HepG2 (cell line): ENCODE measurements at regions not wholly inside any gene's neighbourhood (a gene's known extent, or its start where the extent isn't known, plus 50 kb on each side); places are given as distances from the start of the nearest gene placed in this dataset.
A peak's percentile ranks its signal among the peaks of the same experiment; 100 is the strongest.

Experiments used
- BRF2 ChIP-seq: sonication (generic); formaldehyde crosslinking; IDR thresholded peaks from 2 replicates; pipeline ENCODE4 v1.8.1; 2022; ENCODE audit warnings: mild to moderate bottlenecking, missing genetic modification reagents
- DNMT3B ChIP-seq: conservative IDR thresholded peaks from 2 replicates; pipeline ENCODE4 v1.6.1; 2016; ENCODE audit warnings: missing biosample characterization, control low read depth
- ELK4 ChIP-seq: sonication (generic); formaldehyde crosslinking; IDR thresholded peaks from 2 replicates; pipeline ENCODE4 v1.9.0; 2021; ENCODE audit warnings: missing genetic modification reagents, borderline replicate concordance
- HNF1A ChIP-seq, 2 experiments: sonication (generic) in 1 of 2; formaldehyde crosslinking in 1 of 2; IDR thresholded peaks; 2 replicates each; pipeline versions ENCODE4 v1.4.0 to v1.6.1; 2016 to 2020; ENCODE audit warnings: borderline replicate concordance in 1 of 2, low read depth in 1 of 2, mild to moderate bottlenecking in 1 of 2, missing genetic modification reagents in 1 of 2
- IRF9 ChIP-seq: sonication (generic); formaldehyde crosslinking; IDR thresholded peaks from 2 replicates; pipeline ENCODE4 v1.8.0; 2022; ENCODE audit warnings: missing genetic modification reagents, mild to moderate bottlenecking, borderline replicate concordance
- MAFK ChIP-seq, 2 experiments: IDR thresholded peaks in 1 of 2; conservative IDR thresholded peaks in 1 of 2; 2 replicates each; pipeline ENCODE4 v1.6.1; 2011; ENCODE audit warnings: improper control_type of control experiment in 2 of 2, low read length in 2 of 2
- NCOR1 ChIP-seq: fragments of 200-600 bp; sonication (generic); IDR thresholded peaks from 2 replicates; pipeline ENCODE4 v1.7.0; 2017; ENCODE audit warnings: antibody characterized with exemption, low read length, borderline replicate concordance
- NFIC ChIP-seq: IDR thresholded peaks from 2 replicates; pipeline ENCODE4 v1.6.1; 2012; ENCODE audit warnings: mild to moderate bottlenecking, low read length, inconsistent platforms
- PBX2 ChIP-seq: IDR thresholded peaks from 2 replicates; pipeline ENCODE4 v1.6.1; 2016; ENCODE audit warnings: control low read depth
- PBX3 ChIP-seq: sonication (generic); formaldehyde crosslinking; IDR thresholded peaks from 2 replicates; pipeline ENCODE4 v1.8.1; 2023; ENCODE audit warnings: missing genetic modification reagents, inconsistent platforms, borderline replicate concordance
- ZMYM4 ChIP-seq: sonication (generic); formaldehyde crosslinking; IDR thresholded peaks from 2 replicates; pipeline ENCODE4 v1.8.1; 2023; ENCODE audit warnings: mild to moderate bottlenecking, missing genetic modification reagents
- ZNF12 ChIP-seq: sonication (generic); formaldehyde crosslinking; IDR thresholded peaks from 2 replicates; pipeline ENCODE4 v1.5.0; 2020; ENCODE audit warnings: missing genetic modification reagents
- ZNF432 ChIP-seq: sonication (generic); formaldehyde crosslinking; IDR thresholded peaks from 2 replicates; pipeline ENCODE4 v1.5.0; 2020; ENCODE audit warnings: missing genetic modification reagents, mild to moderate bottlenecking, borderline replicate concordance
- ZNF577 ChIP-seq: sonication (generic); formaldehyde crosslinking; IDR thresholded peaks from 2 replicates; pipeline ENCODE4 v1.4.0; 2020; ENCODE audit warnings: mild to moderate bottlenecking, low read depth, missing genetic modification reagents, borderline replicate concordance
- ZNF616 ChIP-seq: sonication (generic); formaldehyde crosslinking; IDR thresholded peaks from 2 replicates; pipeline ENCODE4 v1.5.0; 2020; ENCODE audit warnings: low read depth, mild to moderate bottlenecking, missing genetic modification reagents

GRCh38 chr6:188821-189655 lies 103.2 kb upstream of the DUSP22 start (continued):
- TF ChIP-seq HNF1A (IDR thresholded peaks at IDR 0.05; ENCODE audit: low read depth) (no peak), HNF1A (CRISPR knock-in tag; IDR thresholded peaks at IDR 0.05; ENCODE audit: borderline replicate concordance) (no peak), ZNF432 (CRISPR knock-in tag) (no peak), NCOR1 (no peak), IRF9 (CRISPR knock-in tag) (no peak), ELK4 (CRISPR knock-in tag) (no peak), ZNF616 (CRISPR knock-in tag) (no peak), MAFK (conservative IDR thresholded peaks at IDR 0.05 in 1 of 2, IDR thresholded peaks at IDR 0.05 in 1 of 2; ENCODE audit: low read length in 2 of 2) (no peak), PBX3 (CRISPR knock-in tag) (no peak), ZMYM4 (CRISPR knock-in tag) (peak; percentile 64), NFIC (no peak), DNMT3B (CRISPR knock-in tag) (no peak; the same call in 1 of the 2 replicates), PBX2 (CRISPR knock-in tag) (no peak), ZNF577 (CRISPR knock-in tag) (no peak), BRF2 (CRISPR knock-in tag) (no peak), ZNF12 (CRISPR knock-in tag) (no peak)
